ENCODE measurements at regions not wholly inside any gene's neighbourhood (a gene's known extent, or its start where the extent isn't known, plus 50 kb on each side); places are given as distances from the start of the nearest gene placed in this dataset.

DNA sequence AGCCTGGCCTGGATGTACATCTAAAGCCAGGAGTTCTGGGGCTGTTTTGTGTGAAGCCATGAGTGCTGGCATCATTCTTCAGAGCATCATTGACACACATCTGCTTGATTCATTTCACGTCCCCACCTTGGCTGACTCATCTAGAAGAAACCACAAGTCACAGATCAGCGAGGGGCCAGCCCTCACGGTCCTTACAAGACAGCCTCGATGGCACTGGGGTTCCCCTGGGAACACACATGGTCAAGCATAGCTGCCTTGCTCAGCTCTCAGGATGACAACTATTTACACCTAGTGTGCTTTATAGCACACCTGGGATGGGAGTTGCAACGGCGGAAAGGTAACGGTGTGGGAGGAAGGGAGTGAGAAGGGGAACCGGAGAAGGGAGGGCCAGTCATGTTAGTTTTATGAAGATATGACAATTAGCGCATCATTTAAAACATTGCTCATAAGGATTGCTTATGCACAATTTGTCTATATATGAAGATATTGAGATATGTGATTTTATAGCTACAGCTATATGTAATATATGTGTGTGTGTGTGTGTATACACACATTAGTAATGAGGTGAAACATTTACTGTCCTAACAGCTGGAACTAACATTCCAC, 227.1 kb downstream of the RPLP1 start:
- TF ChIP-seq, protein P1, sequence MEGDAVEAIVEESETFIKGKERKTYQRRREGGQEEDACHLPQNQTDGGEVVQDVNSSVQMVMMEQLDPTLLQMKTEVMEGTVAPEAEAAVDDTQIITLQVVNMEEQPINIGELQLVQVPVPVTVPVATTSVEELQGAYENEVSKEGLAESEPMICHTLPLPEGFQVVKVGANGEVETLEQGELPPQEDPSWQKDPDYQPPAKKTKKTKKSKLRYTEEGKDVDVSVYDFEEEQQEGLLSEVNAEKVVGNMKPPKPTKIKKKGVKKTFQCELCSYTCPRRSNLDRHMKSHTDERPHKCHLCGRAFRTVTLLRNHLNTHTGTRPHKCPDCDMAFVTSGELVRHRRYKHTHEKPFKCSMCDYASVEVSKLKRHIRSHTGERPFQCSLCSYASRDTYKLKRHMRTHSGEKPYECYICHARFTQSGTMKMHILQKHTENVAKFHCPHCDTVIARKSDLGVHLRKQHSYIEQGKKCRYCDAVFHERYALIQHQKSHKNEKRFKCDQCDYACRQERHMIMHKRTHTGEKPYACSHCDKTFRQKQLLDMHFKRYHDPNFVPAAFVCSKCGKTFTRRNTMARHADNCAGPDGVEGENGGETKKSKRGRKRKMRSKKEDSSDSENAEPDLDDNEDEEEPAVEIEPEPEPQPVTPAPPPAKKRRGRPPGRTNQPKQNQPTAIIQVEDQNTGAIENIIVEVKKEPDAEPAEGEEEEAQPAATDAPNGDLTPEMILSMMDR (IDR thresholded peaks at IDR 0.05; ENCODE audit: borderline replicate concordance, extremely low read depth, low read length, poor library complexity, severe bottlenecking), result no peak
- no peak for TF ChIP-seq EZH2 (IDR thresholded peaks at IDR 0.05; ENCODE audit: borderline replicate concordance, low read depth, low read length, severe bottlenecking)
